SH-SY5Y (cell line): ENCODE measurements at regions not wholly inside any gene's neighbourhood (a gene's known extent, or its start where the extent isn't known, plus 50 kb on each side); places are given as distances from the start of the nearest gene placed in this dataset.

Source experiments
- GATA2 ChIP-seq: IDR thresholded peaks from 2 replicates; pipeline ENCODE4 v1.6.1; 2011; ENCODE audit warnings: mild to moderate bottlenecking, low read depth, low read length
- GATA3 ChIP-seq: IDR thresholded peaks from 2 replicates; pipeline ENCODE4 v1.6.1; 2011; ENCODE audit warnings: low read depth, mild to moderate bottlenecking, low read length, moderate library complexity

DNA sequence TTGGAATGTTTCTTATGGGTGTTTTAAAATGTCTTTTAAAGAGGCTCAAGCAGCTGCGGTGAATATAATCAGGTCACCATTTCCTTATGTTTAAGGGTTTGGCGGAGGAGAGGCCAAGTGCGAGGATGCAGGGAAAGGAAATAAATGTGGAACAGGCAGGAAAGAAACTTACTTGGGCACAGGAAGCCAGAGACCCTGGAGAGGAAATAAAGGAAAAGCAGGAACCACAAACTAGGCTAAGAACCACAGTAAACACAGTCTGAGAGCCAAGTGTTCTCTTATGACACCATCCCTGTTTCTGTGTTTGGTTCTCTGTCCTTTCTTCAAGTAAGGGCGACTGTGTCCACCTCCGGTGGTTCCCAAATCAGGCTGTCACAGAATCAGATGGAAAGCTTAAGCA, 166.5 kb downstream of the C9orf152 start:
- TF ChIP-seq GATA2 (no peak), GATA3 (no peak)

DNA sequence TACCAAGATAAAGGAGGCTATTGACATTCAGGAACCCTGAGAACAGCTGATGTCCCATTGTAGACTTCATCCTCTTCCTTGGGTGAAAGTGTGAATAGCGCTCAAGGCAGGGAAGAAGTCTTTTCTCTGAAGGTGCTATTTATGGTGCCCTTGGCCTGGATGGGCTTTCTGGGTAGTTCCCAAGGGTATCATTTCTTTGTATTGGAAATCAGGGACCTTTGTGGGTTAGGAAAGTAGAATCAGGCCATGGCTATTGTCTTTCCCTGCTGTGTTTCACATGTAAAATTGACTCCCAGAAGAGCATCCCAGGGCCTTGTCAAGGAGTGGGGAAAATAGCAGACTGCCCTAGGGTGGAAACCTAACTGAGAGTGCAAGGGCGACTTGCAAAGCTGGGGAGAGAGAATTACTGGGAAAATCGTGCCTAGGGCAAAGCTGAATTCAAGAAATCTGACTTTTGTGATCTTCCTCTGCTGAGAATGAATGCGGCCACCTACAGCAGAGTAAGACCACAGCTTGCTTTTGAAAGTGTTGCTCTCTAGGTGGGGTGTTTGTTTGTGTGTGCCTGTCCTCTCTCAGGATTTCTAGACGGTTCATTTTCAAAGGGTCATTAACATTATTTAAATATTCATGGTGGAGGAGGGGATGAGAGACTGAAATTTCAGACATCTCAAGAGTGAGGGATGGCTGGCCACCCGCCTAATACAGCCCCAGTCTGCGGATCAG, 160.6 kb downstream of the C9orf152 start:
- TF ChIP-seq GATA3 (no peak), GATA2 (no peak)

DNA sequence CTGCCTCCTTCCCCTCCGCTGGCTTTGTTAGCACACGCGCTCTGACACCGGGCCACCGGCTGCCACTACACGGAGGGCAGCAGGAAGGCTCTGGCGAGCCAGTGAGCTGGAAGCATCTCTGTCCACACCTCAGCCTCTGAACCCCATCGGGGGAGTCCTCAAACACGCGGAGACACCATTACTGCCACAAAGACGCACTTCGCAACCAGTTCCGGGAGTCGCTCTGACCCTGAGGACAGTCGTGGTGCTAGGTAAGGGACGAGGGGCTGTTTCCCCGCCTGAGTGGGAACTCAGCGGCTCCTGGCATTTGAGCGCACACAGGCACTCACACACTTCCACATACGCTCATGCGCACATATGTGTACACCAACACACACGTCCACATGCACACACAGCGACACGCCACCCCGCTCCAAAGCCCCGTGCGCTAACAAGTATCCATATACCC, 160.0 kb downstream of the C9orf152 start:
- TF ChIP-seq GATA2 (no peak), GATA3 (no peak)

DNA sequence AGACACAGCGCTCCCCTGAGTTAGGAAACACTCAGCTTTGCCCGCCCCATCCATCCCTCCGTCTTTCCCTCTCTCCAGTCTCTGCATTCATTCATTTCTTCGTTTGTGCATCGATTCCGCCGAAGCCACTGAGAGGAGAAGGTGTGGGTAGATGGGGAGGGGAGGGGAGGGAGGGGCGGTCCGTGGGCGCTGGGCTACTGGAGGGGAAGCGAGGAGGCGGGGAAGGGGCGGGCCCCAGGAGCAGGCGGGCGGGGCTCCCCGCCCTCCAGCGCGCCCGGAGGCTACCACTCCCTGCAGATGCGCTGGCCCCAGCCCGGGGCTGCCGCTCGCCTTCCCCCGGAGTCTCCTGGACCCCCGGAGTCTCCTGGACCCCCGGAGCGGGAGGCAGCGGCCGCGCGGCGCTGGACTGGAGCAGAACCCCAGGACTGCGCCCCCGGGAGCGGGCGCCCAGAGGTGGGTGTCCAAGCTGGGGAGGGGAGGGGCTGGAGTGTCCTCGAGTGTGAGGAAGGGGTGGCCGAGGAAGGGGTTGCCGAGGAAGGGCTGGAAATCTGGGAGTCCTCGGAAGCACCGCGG, 159.5 kb downstream of the C9orf152 start:
- TF ChIP-seq GATA3: no peak
- TF ChIP-seq GATA2: no peak

DNA sequence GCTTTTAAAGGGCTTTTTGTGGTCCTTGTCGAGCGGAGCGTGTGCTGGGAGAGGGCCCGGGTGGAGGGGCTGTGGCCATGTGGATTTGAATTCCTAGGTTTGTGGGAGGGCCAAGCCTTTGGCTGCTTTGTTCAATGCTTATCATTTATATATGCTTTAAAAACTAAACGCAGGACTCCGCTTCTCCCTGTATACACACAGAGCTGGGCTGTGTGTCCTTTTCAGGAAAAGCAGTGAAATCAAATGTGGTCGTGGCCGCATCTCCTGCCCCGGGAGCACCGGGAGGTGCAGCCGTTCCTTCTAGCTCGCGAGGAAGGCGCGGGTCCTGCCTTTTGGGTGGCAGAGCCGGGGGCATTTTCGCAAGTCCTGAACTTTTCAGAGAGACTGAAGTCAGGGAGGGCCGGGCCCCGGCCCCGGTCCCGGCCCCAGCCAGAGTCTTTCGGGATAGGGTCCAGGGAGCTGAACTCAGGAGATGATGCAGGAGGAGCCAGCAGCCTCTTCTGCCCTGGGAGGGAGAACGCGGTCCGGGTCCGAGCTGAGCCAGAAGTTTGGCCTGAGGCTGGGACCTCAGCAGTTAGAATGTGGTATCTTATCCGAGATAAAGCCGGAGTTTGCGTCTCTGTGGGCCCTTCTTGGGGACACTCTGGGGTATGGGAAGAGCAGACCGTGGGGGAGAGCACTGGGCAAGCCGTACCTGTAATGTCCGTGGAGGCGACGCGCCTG, 158.8 kb downstream of the C9orf152 start:
- TF ChIP-seq GATA3 (no peak), GATA2 (no peak)

DNA sequence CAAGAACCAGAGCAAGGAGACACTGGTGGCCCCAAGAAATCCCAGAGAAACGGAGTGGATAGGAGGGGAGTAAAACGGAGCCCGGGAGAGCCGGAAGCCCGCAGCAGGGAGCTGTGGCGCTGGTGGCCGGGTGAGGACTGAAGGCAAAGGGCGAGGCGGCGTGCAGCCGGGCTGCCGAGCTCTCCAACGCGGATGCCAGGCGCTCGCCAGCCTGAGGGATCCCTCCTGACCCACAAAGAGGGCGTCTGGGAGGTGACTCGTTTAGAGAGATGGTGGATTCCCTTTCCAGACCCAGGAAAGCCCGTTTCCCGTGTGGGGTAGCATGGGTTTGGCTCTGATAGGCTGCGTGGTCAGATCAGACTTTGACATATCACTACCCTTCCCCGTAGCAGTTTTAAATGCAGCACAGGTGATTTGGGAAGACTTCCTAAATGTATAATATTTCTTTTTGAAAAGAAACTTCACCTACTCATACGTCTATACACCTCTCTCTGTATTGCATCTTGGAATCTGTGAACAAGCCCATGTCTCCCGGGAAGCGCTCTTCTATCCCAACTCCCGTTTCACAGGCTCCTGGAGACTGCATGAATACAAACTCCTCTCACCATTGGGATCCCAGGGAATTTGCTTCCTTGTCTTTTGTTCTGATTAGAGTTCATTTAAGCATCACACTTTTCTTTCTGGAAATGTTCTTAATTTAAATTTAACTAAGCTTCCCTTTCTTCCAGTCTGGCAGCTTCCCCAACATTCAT, 158.1 kb downstream of the C9orf152 start:
- TF ChIP-seq GATA3 (no peak), GATA2 (no peak)

DNA sequence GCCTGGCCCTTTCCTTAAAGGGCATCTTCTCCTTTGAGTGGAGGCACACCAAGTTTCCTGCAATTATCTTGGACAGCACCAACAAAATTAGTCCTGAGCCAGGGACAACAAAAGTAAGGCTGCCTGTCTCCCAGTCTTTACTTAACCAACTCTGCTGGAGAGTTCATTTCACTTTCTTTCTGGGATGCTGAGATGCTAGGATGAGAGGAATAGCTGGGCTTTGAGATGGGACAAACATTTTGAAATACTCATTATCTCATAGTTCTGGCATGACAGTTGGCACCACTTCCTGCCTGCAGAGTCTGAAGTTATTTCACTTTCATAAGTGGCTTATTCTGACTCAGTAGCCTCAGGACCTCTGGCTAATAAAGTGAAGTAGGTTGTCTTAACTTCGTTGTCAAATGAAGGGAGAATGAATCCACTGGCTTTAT, 157.0 kb downstream of the C9orf152 start:
- TF ChIP-seq GATA2 (no peak), GATA3 (no peak)

DNA sequence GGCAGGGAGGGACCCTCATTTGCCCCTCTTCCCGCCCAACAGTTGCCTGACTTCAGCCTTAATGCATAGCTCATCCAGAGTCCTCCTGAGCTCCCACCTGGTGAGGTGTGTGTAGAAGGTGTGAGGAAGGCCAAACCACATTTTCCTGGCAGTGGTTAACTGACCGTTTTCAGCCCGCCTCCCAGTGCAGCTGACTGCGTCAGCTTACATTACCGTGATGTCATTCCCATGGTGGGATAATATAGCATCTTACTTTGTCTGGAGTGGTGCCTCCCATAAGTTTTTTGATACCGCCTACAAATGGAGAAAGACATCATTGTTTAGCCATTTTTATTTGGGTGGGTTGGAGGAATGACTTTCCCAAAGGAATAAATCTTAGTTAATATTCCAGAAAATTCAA, 151.9 kb downstream of the C9orf152 start:
- TF ChIP-seq GATA2: no peak

DNA sequence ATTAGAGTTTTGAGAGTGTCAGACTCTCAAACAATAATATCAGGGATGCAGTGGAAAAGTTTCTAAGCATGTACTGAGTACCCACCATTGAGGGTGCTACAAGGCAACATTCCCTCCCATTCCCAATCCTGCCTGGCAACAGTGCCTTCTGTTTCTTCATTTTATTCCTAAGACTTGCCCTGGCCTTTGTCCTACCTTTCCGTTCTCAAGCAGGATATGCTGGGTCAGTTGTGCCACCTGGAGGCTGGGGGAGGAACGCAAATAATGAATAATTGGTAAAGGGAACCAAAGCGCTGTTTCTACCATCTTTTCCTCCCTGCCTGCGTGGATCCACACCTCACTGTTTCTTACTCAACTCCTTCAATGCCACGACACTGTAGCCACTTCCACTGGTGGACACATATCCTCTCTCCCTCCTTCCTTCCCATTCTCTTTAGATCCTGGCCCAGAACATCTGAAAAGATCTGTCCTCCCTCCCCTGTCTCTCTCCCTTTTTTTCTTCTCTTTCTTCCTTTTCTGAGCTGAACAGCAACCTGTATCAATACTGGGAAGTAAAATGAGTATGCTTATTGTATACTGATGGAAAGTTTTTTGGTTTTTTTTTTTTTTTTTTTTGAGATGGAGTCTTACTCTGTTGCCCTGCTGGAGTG, 149.5 kb downstream of the C9orf152 start:
- TF ChIP-seq GATA2 (no peak), GATA3 (no peak)

DNA sequence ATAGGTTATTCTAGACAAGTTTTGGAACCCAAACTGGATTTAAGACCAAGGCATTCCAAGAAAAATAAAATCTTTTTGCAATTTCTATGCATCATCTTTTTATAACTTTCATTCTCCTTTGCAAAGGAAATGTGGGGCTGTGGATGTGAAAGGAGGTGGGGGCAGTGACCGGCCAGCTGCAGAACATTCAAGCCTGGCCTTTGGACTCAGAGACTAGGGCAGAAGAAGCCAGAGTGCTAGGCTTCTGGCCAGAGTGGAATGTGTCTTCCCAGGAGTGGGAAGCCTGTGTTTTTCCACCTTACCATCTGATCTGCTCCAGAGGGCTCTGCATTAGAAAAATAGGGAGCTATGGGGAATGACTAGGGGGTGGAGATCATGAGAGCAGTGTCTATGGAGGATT, 148.5 kb downstream of the C9orf152 start:
- TF ChIP-seq GATA3: no peak
- no peak for TF ChIP-seq GATA2

DNA sequence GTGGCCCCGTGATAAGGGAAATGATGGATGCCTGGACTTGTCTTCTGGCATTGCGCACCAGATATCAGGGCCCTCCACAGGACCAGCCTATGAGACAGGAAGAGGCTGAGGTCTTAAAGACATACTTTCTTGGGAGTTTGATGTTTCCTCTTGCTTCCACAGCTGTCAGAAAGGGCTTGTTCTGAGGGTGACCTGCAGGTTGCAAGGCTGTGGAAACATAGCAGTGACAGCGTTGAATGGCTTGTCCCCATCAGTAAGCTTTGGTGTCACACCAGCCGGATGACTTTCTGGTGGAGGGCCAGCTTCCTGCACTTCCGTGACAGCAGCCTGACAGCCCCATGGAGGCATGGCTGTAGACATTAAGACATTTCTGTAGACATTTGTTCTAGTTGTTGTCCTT, 143.2 kb downstream of the C9orf152 start:
- no peak for TF ChIP-seq GATA3
- no peak for TF ChIP-seq GATA2

DNA sequence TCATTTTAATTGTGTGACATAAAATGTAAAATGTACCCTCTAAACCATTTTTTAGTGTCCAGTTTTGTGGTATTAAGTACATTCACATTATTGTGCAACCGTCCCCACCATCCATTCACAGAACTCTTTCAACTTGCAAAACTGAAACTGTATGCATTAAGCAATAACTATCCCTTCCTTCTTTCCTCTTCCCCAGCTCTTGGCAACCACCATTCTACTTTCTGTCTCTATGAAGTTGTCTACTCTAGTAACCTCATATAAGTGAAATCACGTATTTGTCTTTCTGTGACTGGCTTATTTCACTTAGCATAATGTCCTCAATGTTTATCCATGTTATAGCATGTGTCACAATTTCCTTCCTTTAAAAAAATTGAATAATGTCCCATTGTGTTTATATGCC, 142.4 kb downstream of the C9orf152 start:
- no peak for TF ChIP-seq GATA2
- TF ChIP-seq GATA3: no peak

DNA sequence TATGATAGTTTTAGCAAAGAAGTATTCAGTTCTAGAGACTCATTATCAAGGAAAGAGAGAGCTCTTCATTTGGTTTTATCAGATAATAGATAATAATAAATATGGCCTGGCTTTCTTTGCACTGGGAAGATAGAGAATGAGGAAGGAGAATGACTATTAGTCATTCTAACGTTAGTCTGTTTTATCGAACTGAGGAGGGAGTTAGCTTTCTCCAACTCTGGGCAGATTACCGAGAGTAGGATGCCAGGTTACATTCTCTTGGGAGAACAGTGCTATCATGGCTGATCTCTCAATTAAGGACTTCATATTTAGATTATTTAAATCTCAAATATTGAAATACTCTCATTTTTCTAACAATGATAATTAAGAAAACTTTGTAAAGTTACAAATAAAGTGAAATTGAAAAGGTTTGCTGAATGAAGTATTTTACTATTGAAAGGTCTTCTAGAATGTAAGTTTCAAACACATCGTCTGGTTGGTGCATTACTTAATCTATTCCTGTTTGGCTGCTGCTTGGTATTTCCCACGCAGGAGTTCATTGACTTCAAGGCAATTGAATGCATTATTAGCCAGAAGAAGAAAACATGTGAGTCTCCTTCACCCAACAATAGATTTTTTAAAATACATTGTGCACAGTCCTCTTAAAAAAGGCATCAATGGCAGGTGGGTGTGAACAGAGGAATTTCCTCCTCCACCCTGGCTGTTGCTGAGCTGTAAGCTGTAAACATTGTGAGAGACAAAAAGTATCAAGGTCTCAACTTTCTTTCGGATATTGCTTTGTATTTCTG, 140.8 kb downstream of the C9orf152 start:
- TF ChIP-seq GATA2: no peak
- TF ChIP-seq GATA3: no peak

DNA sequence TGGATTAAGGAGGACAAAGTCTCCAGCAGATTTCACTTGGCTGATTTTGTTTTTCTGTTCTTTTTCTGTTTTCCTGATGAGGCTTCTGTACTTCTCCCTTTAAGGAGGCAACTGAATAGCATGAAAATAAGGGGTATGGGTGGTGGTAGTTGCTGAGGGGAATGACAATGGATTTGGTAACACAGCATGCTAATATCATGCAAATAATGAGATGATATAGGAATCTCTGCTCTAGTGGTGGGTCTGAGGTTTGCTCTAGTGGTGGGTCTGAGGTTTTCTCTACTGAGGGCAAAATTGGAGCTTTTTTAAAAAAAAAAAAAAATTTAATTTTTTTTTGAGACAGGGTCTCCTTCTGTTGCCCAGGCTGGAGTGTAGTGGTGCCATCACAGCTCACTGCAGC, 139.7 kb downstream of the C9orf152 start:
- no peak for TF ChIP-seq GATA3
